ENCODE measurements at regions not wholly inside any gene's neighbourhood (a gene's known extent, or its start where the extent isn't known, plus 50 kb on each side); places are given as distances from the start of the nearest gene placed in this dataset.
"Not testable (repeated sequence)": the region's sequence is repeated elsewhere in the genome, so short reads cannot be mapped to it uniquely, and the experiment has no call there.

DNA sequence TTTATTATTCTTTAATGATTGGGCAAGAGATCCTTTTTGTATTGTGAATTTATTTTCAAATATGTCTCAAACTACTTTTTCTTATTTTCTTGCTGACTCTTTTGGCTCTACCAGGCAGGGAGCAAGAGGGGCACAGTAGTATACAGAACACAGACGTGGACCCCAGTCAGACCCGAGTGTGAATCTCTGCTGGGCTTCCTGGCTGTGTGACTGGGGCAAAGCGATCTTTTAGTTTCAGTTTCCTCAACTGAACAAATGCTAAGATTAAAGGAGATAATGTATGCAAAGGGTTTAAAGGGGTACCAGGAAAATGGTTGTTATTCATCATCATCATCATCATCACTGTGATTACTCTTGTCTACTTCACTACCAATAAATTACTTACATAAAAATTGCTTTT lies 317.5 kb downstream of the HIVEP2 start:
- DNase-seq (ENCODE audit: low read depth, low spot score) = no peak
- H3K4me3 ChIP-seq (ENCODE audit: low read length) = no peak overlapping the region

GRCh38 chr6:142631517-142632385 lies 313.2 kb downstream of the HIVEP2 start:
- no peak for DNase-seq (ENCODE audit: low read depth, low spot score)
- H3K4me3 ChIP-seq (ENCODE audit: low read length) = no peak overlapping the region

- no peak for DNase-seq (ENCODE audit: low read depth, low spot score)
- H3K4me3 ChIP-seq (ENCODE audit: low read length) = no peak overlapping the region
Observed at GRCh38 chr6:142633317-142633716, 311.7 kb downstream of the HIVEP2 start.

GRCh38 chr6:142635130-142635529 lies 309.8 kb downstream of the HIVEP2 start:
- no peak overlapping the region for H3K4me3 ChIP-seq (ENCODE audit: low read length)
- DNase-seq (ENCODE audit: low read depth, low spot score) = no peak

DNA sequence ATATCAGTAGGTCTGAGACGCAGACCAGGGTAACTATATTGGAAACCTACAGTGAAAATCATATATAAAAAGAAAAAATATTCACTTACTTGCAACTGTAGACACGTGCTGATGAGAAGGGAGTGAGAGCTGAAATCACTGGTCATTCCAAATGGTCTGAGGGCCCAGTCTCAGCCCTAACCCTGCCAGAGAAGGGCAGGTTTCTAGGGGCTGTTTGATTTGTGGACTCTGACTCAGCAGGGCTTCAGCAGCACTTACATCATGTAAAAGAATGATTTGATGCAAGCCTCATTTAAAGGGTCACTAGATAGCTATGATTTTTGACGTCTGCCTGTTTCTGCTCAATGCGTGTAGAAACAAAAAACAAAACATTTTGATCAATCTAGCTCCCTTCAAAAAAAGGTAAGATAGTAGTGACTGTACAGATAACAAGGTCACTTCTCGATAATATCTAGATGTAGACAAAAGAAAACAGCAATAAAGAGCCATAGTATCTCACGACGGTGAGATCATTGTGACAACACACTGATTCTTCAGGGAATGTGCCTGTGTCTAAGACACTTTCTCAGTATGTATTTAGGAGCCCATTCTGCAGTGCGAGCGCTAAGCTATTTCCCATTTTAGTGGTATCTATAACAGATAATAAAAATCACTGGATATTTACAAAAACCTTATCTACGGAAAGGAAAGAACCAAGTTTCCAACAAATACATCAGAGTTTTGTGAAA lies 307.2 kb downstream of the HIVEP2 start:
- DNase-seq (ENCODE audit: low read depth, low spot score) = no peak
- no peak overlapping the region for H3K4me3 ChIP-seq (ENCODE audit: low read length)

- H3K4me3 ChIP-seq (ENCODE audit: low read length) = no peak overlapping the region
- no peak for DNase-seq (ENCODE audit: low read depth, low spot score)
Observed at GRCh38 chr6:142642651-142643050, 302.3 kb downstream of the HIVEP2 start.

DNA sequence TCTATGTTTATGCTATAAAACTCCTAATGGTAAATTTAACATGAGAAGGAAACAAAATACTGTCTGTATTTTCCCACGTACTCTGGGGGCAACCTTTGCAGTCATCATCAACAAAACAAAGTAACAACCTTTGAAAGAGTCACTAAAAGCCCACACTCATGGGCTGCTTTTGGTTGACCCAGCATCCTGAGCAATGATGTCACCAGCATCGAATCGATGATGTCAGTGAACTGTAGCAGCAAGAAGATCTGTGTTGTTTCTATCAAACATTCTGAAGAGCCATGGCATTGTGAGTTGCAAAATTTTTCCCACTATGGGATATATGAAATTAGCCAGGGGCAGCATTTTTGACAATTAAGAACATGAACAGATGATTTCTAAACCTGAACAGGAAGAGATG lies 300.1 kb downstream of the HIVEP2 start:
- H3K4me3 ChIP-seq (ENCODE audit: low read length) = no peak overlapping the region
- no peak for DNase-seq (ENCODE audit: low read depth, low spot score)

DNA sequence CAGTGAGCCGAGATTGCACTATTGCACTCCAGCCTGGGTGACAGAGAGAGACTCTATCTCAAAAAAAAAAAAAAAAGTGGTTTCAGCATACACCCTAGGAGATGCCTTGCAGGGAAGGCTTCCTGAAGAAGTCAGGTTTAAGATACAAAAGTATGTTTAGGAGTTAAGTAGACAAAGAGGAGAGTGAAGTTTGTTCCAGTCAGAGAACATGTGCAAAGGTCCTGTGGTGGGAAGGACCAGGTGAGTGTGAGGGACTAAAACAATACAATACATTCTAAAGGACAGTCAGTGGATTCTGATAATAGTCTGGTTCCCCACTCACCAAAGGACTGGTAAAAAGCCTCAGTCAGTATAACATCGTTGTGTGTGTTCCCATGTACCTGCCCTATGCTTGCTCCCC lies 299.3 kb downstream of the HIVEP2 start:
- no peak overlapping the region for H3K4me3 ChIP-seq (ENCODE audit: low read length)
- DNase-seq (ENCODE audit: low read depth, low spot score) = no peak

DNA sequence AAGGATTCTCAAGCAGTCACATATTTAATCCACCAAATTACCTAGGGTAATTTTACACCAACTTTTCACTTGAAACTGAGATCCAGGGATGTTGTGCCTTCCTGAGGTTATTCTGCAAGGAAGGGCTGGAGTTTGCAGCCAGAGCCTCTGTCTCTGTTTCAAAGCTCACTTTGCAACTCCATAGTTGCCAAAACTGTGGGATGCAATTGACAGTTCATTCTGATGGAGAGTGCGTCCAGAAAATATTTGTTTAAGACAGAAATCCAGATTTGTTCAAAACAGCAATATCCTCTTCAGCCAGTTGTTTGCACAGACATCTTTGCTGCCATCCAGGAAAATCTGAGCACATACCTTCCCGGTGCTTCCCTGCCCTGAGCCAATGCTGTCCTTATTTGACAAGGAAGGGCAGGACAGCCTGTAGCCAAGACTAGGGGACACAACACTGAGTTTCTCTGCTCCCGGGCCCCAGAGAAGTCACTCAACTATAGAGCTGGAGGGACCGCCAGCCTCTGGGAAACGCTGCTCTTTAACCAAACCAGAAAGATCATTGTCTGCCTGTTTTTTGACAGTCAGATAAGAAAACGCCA lies 297.4 kb downstream of the HIVEP2 start:
- no peak for DNase-seq (ENCODE audit: low read depth, low spot score)
- no peak overlapping the region for H3K4me3 ChIP-seq (ENCODE audit: low read length)

DNA sequence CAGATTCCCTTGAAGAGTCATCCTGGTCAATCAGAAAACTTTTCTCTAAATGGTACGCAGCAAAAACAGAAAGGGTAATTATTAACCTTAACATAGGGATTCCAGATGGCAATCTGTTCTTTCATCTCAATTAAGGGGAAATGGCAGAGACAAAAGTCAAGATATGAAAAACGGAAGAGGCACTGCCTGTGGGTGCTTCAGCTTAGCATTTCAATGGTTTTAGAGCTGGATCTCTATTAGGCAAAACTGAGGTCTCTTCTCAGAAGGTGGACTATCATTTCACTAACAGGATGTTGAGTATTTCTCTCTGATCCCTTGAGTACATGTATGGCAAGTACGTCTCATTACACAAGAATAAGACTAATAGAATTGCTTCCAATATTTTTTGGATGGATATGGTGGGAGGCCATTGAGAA lies 296.9 kb downstream of the HIVEP2 start:
- no peak overlapping the region for H3K4me3 ChIP-seq (ENCODE audit: low read length)
- no peak for DNase-seq (ENCODE audit: low read depth, low spot score)

DNA sequence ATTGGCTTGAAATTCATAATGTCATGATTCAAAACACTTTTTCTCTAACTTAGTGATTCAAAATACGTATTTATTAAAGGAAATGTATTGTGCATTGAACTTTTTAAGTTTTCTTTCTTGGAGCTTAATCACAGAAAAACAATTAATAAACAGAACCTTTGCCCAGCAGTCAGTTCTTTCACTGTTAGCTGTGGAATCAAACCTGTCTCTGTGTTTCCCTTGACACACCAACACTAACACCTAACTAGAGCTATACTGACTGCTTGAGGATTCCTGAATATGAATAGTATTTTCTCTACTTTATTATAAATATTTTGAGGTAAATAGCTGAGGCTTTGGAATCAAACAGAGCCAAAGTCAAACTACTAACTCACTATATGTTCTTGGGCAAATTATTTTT lies 296.4 kb downstream of the HIVEP2 start:
- no peak for DNase-seq (ENCODE audit: low read depth, low spot score)
- H3K4me3 ChIP-seq (ENCODE audit: low read length) = no peak overlapping the region

DNA sequence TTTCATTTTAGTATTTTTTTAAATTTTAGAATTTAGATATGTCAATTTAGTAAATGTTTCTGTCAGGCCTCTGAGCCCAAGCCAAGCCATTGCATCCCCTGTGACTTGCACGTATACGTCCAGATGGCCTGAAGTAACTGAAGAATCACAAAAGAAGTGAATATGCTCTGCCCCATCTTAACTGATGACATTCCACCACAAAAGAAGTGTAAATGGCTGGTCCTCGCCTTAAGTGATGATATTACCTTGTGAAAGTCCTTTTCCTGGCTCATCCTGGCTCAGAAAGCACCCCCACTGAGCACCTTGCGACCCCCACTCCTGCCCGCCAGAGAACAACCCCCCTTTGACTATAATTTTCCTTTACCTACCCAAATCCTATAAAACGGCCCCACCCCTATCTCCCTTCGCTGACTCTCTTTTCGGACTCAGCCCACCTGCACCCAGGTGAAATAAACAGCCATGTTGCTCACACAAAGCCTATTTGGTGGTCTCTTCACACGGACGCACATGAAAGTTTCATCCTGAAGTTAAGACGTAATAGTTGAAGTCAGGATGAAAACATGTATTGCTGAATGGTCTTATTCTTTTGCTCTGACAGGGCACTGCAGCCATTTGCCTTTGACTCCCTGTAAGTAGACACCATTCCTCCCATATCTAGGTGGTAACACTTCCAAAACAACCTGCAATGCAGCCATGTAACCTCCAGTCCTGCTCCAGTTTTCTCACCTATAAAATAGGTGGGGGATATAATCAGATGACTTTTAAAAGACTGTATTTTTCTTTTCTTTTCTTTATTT lies 295.3 kb downstream of the HIVEP2 start:
- DNase-seq (ENCODE audit: low read depth, low spot score) = not testable (repeated sequence)

GRCh38 chr6:142651384-142651783 lies 293.6 kb downstream of the HIVEP2 start:
- no peak for DNase-seq (ENCODE audit: low read depth, low spot score)
- H3K4me3 ChIP-seq (ENCODE audit: low read length) = no peak overlapping the region

More for the DNA sequence above, 295.3 kb downstream of the HIVEP2 start:
- H3K4me3 ChIP-seq (ENCODE audit: low read length) = not testable (repeated sequence)

- DNase-seq (ENCODE audit: low read depth, low spot score) = no peak
- no peak overlapping the region for H3K4me3 ChIP-seq (ENCODE audit: low read length)
Observed at GRCh38 chr6:142653710-142654420, 291.1 kb downstream of the HIVEP2 start.

DNA sequence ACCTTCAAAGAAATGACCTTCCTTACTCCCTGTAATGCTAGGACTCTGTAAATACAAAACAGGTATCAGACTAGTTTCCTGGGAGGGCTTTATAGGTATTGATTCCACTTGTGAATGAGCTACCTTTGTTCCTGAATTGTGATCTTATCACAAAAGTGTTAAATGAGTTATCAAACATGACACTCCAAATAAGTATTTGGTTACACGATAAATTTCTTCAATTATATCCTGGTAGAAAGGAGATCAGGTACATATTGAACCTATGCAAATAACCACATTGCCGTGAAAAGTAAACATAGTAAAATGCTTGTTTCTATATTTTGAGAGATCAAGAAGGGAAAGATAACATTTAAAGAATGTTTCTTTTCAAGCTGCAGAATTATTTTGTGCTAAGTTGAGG lies 285.3 kb downstream of the HIVEP2 start:
- no peak overlapping the region for H3K4me3 ChIP-seq (ENCODE audit: low read length)

GRCh38 chr6:142665393-142665792 lies 279.6 kb downstream of the HIVEP2 start:
- no peak overlapping the region for H3K4me3 ChIP-seq (ENCODE audit: low read length)

More for the DNA sequence above, 285.3 kb downstream of the HIVEP2 start:
- DNase-seq (ENCODE audit: low read depth, low spot score) = no peak

GRCh38 chr6:142666599-142667185 lies 278.3 kb downstream of the HIVEP2 start:
- H3K4me3 ChIP-seq (ENCODE audit: low read length) = no peak overlapping the region
- DNase-seq (ENCODE audit: low read depth, low spot score) = no peak

More at GRCh38 chr6:142665393-142665792, 279.6 kb downstream of the HIVEP2 start:
- DNase-seq (ENCODE audit: low read depth, low spot score) = no peak

Measured in Jurkat, Clone E6-1 (cell line).